ENCODE measurements at regions not wholly inside any gene's neighbourhood (a gene's known extent, or its start where the extent isn't known, plus 50 kb on each side); places are given as distances from the start of the nearest gene placed in this dataset.
"Not testable (repeated sequence)": the region's sequence is repeated elsewhere in the genome, so short reads cannot be mapped to it uniquely, and the experiment has no call there.

DNA sequence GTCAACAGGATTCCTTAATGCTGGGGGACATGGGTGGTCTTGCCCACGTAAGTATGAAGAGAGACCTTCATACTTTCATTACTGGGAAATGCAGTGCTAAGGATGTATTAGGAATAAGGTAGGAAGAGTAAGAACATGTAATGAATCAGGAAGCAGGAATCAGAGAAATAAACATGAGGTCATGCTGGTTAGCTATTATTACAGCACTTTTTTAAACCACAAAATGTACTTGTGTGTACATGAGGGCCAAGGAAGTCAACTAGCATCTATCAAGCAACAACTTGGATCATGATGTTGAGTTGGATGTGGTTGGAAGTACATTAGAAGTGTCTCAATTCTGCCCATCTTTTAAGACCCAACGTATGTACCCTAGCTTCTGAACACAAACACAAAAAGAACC, 63.5 kb upstream of the E2F3 start:
- Histone ChIP-seq H3K4me1 (ENCODE audit: insufficient read depth, low read length) (peaks cover 21% of the 10 kb centered on the region), H3K27me3 (ENCODE audit: insufficient read depth, low read length) (no peaks in the 10 kb centered on the region), H3K4me3 (ENCODE audit: low read length in 2 of 2) (no peak overlapping the region), H3K36me3 (ENCODE audit: insufficient read depth, low read length) (no peaks in the 10 kb centered on the region), H3K27ac (ENCODE audit: low read depth, low read length) (no peak overlapping the region), H3K9me3 (ENCODE audit: control insufficient read depth in 1 of 2, low read length in 2 of 2) (no peaks in the 10 kb centered on the region)
- Mint-ChIP-seq H3K4me3 (no peak overlapping the region), H3K36me3 (no peaks in the 10 kb centered on the region), H3K27ac (no peak overlapping the region), H3K27me3 (no peaks in the 10 kb centered on the region), H3K4me1 (peaks cover 17 to 25% (median 21%) of the 10 kb centered on the region in 4 donors), H3K9me3 (peaks cover 0 to 4% (median 0%) of the 10 kb centered on the region in 8 donors)
- intact Hi-C loops (cut with micrococcal nuclease), result no loop called here
- CTCF ChIA-PET (ENCODE audit: partially characterized antibody), result interaction anchor here (1.1 to 4.8 kb wide), 3 partner anchors 11 to 66 kb away, joined by 3 to 31 read pairs (median 8); no protein-coding TSS in a partner anchor
- no peak for DNase-seq
- POLR2A ChIA-PET (ENCODE audit: partially characterized antibody), result interaction anchor here (2.9 to 5.8 kb wide), 3 partner anchors 11 to 30 kb away, joined by 18 to 94 read pairs (median 76); no protein-coding TSS in a partner anchor

DNA sequence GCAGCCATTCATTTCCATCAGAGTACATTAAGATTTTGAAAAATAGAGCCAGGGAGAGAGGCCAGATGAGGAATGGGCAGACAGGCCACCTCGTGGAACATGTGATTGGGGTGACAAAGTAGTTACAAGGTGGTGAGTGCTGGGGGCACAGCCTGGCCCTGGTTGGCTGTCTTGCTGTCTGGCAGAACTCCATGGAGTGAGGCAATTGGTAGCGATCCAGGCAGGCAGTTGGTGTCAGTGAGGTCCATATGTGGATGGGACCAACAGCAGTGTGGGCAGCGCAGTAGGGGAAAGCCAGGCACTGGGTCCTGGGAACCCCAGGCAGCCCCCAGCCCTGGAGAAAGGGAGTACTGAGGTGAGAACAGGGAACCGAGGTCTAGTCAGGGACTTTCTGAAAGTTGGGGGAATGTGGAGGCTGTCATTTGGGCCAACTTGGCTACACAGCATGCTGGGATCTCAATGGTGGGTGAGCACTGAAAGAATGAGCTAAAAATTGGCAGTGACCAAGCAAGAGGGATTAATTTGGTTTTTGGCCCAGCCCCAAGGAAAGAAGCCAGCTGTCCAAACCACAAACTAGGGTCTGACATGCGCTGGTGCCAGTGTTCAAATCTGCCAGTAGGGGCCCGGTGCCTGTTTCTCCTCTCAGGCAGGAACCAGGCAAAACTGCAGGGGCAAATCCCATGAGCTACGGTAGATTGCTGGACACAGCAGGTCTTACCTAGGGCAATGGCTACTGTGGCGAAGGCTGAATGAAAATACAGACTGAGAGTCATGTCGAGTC, 61.4 kb upstream of the E2F3 start:
- Histone ChIP-seq H3K9me3 (ENCODE audit: control insufficient read depth in 1 of 2, low read length in 2 of 2) (no peaks in the 10 kb centered on the region), H3K27me3 (ENCODE audit: insufficient read depth, low read length) (no peaks in the 10 kb centered on the region), H3K27ac (ENCODE audit: low read depth, low read length) (no peak overlapping the region), H3K4me3 (ENCODE audit: low read length in 2 of 2) (no peak overlapping the region), H3K4me1 (ENCODE audit: insufficient read depth, low read length) (peaks cover 17% of the 10 kb centered on the region), H3K36me3 (ENCODE audit: insufficient read depth, low read length) (no peaks in the 10 kb centered on the region)
- Mint-ChIP-seq H3K9me3 (peaks cover 0 to 4% (median 0%) of the 10 kb centered on the region in 8 donors), H3K27me3 (no peaks in the 10 kb centered on the region), H3K27ac (no peak overlapping the region), H3K4me3 (no peak overlapping the region), H3K36me3 (no peaks in the 10 kb centered on the region), H3K4me1 (peaks cover 12 to 23% (median 17%) of the 10 kb centered on the region in 4 donors)
- POLR2A ChIA-PET (ENCODE audit: partially characterized antibody), result interaction anchor here (0.7 to 3.5 kb wide), 3 partner anchors 26 to 34 kb away, joined by 3 to 15 read pairs (median 5); no protein-coding TSS in a partner anchor
- CTCF ChIA-PET (ENCODE audit: partially characterized antibody), result interaction anchor here (0.8 to 1.4 kb wide), 2 partner anchors 16 to 26 kb away, joined by 3 to 4 read pairs; no protein-coding TSS in a partner anchor
- DNase-seq, result no peak
- intact Hi-C loops (cut with micrococcal nuclease), result no loop called here

DNA sequence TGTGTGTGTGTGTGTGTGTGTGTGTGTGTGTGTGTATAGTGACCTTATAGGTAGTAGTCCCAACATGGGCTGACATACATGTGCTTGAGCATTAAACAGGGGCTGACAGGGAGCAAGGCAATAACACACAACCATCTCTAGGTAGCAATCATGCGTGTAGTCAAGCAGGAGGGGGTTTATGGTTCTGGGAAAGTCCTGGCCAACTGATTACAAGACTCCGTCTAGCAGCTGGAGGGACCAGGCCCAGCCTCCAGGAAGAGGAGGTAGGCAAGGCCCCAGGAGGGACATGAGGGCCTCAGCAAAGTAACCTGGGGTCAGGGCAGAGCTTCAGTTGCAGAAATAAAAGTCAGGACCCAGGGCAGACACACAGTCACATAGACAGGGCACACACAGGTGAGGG, 60.6 kb upstream of the E2F3 start:
- H3K4me1 ChIP-seq (ENCODE audit: insufficient read depth, low read length), result peaks cover 9% of the 10 kb centered on the region
- H3K27me3 Mint-ChIP-seq, result no peaks in the 10 kb centered on the region
- no peak overlapping the region for H3K27ac ChIP-seq (ENCODE audit: low read depth, low read length)
- no peaks in the 10 kb centered on the region for H3K9me3 ChIP-seq (ENCODE audit: control insufficient read depth in 1 of 2, low read length in 2 of 2)
- intact Hi-C loops (cut with micrococcal nuclease), result no loop called here
- H3K36me3 ChIP-seq (ENCODE audit: insufficient read depth, low read length), result no peaks in the 10 kb centered on the region
- DNase-seq, result no peak
- peaks cover 4 to 15% (median 10%) of the 10 kb centered on the region in 4 donors for H3K4me1 Mint-ChIP-seq
- H3K9me3 Mint-ChIP-seq, result peaks cover 0 to 4% (median 0%) of the 10 kb centered on the region in 8 donors
- H3K27me3 ChIP-seq (ENCODE audit: insufficient read depth, low read length), result no peaks in the 10 kb centered on the region
- ChIA-PET CTCF (ENCODE audit: partially characterized antibody) (interaction anchor here (0.8 to 1.4 kb wide), 3 partner anchors 17 to 25 kb away, joined by 3 to 4 read pairs (median 3); no protein-coding TSS in a partner anchor), POLR2A (ENCODE audit: partially characterized antibody) (interaction anchor here (0.8 to 3.5 kb wide), 5 partner anchors 22 to 63 kb away, joined by 3 to 15 read pairs (median 4); no protein-coding TSS in a partner anchor)
- H3K27ac Mint-ChIP-seq, result no peak overlapping the region
- no peaks in the 10 kb centered on the region for H3K36me3 Mint-ChIP-seq
- H3K4me3 ChIP-seq (ENCODE audit: low read length in 2 of 2), result no peak overlapping the region
- H3K4me3 Mint-ChIP-seq, result no peak overlapping the region

DNA sequence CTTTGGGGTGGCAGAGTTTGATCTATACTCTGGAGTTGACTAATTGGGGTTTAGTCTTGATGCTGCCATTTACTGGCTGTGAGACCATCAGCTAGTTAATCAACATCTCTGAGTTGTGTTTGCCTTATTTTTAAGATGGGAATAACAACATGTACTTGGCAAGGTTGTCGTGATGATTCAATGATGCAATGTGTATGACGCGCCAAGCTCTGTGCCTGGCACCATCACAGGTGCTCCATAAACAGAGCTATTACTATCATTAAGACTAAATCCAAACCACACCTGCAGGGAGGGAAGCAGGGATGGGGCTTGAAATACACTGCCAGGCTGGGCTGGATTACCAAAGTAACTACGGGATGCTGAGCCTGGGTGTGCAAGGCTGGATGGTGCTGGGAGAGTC, 60.1 kb upstream of the E2F3 start:
- POLR2A ChIA-PET (ENCODE audit: partially characterized antibody), result interaction anchor here (0.7 to 3.5 kb wide), 5 partner anchors 21 to 62 kb away, joined by 3 to 15 read pairs (median 3); no protein-coding TSS in a partner anchor

DNA sequence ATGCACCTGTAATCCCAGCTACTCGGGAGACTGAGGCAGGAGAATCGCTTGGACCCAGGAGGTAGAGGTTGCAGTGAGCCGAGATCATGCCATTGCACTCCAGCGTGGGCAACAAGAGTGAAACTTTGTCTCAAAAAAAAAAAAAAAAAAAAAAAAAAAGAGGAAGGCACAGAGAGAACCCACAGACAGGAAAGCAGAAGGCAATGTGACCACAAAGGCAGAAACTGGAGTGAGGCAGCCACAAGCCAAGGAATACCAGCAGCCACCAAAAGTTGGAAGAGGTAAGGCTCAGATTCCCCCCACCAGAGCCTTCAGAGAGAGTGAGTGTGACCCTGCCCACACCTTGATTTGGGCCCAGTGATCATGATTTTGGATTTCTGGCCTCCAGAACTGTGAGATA, 54.7 kb upstream of the E2F3 start:
- H3K27me3 Mint-ChIP-seq; H3K4me3 Mint-ChIP-seq; H3K4me3 ChIP-seq (ENCODE audit: low read length in 2 of 2); H3K27ac Mint-ChIP-seq; H3K27ac ChIP-seq (ENCODE audit: low read depth, low read length); H3K36me3 ChIP-seq (ENCODE audit: insufficient read depth, low read length); H3K9me3 ChIP-seq (ENCODE audit: control insufficient read depth in 1 of 2, low read length in 2 of 2); intact Hi-C loops (cut with micrococcal nuclease); DNase-seq; H3K27me3 ChIP-seq (ENCODE audit: insufficient read depth, low read length); H3K4me1 Mint-ChIP-seq; H3K36me3 Mint-ChIP-seq; H3K4me1 ChIP-seq (ENCODE audit: insufficient read depth, low read length): not testable (repeated sequence)
- POLR2A ChIA-PET (ENCODE audit: partially characterized antibody), result interaction anchor here (1.1 kb wide), 1 partner anchor 58 kb away, joined by 3 read pairs; no protein-coding TSS in a partner anchor
- peaks cover 0 to 11% (median under 1%) of the 10 kb centered on the region in 8 donors for H3K9me3 Mint-ChIP-seq
- CTCF ChIA-PET (ENCODE audit: partially characterized antibody), result interaction anchor here (1.1 kb wide), 1 partner anchor 21 kb away, joined by 3 read pairs; no protein-coding TSS in a partner anchor

More for the DNA sequence above, 60.1 kb upstream of the E2F3 start:
- no peak overlapping the region for H3K4me3 ChIP-seq (ENCODE audit: low read length in 2 of 2)
- peaks cover 0 to 4% (median 0%) of the 10 kb centered on the region in 8 donors for H3K9me3 Mint-ChIP-seq
- H3K4me1 ChIP-seq (ENCODE audit: insufficient read depth, low read length), result peaks cover 5% of the 10 kb centered on the region
- no peak for DNase-seq
- no peak overlapping the region for H3K4me3 Mint-ChIP-seq
- H3K27me3 ChIP-seq (ENCODE audit: insufficient read depth, low read length), result no peaks in the 10 kb centered on the region
- H3K27me3 Mint-ChIP-seq, result no peaks in the 10 kb centered on the region
- no peaks in the 10 kb centered on the region for H3K36me3 Mint-ChIP-seq
- intact Hi-C loops (cut with micrococcal nuclease), result no loop called here
- no peak overlapping the region for H3K27ac Mint-ChIP-seq
- CTCF ChIA-PET (ENCODE audit: partially characterized antibody), result interaction anchor here (1.0 to 1.4 kb wide), 2 partner anchors 17 to 25 kb away, joined by 3 to 4 read pairs; no protein-coding TSS in a partner anchor
- H3K9me3 ChIP-seq (ENCODE audit: control insufficient read depth in 1 of 2, low read length in 2 of 2), result no peaks in the 10 kb centered on the region
- H3K27ac ChIP-seq (ENCODE audit: low read depth, low read length), result no peak overlapping the region
- H3K4me1 Mint-ChIP-seq, result peaks cover 0 to 10% (median 6%) of the 10 kb centered on the region in 4 donors
- no peaks in the 10 kb centered on the region for H3K36me3 ChIP-seq (ENCODE audit: insufficient read depth, low read length)

DNA sequence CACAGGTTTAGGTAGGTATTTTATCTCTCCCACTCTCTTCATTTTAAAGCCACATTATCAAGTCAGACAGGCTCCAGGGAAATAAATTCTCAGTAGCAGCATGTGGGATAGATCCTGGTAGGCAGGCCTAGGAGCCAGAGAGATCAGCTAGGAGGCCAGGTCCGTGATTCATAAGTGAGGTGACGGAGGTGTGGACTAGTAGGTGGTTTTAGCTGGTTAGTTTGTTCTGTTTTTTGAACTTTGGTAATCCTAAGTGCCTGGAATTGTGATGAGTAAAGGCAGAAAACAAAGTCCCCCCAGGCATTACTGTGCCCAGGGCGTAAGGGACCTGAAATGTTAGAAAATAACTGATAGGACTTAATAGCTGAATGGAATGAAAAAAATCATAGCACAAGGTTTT, 53.6 kb upstream of the E2F3 start:
- no peaks in the 10 kb centered on the region for H3K36me3 ChIP-seq (ENCODE audit: insufficient read depth, low read length)
- H3K9me3 ChIP-seq (ENCODE audit: control insufficient read depth in 1 of 2, low read length in 2 of 2), result peaks cover 0 to under 1% of the 10 kb centered on the region in 2 donors
- Mint-ChIP-seq H3K27ac (no peak overlapping the region), H3K36me3 (peaks cover 0 to 4% of the 10 kb centered on the region in 2 donors), H3K9me3 (peaks cover 0 to 13% (median 5%) of the 10 kb centered on the region in 8 donors), H3K4me1 (peaks cover 0 to 3% (median under 1%) of the 10 kb centered on the region in 4 donors), H3K4me3 (no peak overlapping the region), H3K27me3 (no peaks in the 10 kb centered on the region)
- no peak overlapping the region for H3K27ac ChIP-seq (ENCODE audit: low read depth, low read length)
- H3K27me3 ChIP-seq (ENCODE audit: insufficient read depth, low read length), result no peaks in the 10 kb centered on the region
- ChIA-PET CTCF (ENCODE audit: partially characterized antibody) (interaction anchor here (0.6 to 1.5 kb wide), 2 partner anchors 12 to 182 kb away, joined by 3 to 4 read pairs; no protein-coding TSS in a partner anchor), POLR2A (ENCODE audit: partially characterized antibody) (interaction anchor here (0.8 to 4.5 kb wide), 2 partner anchors 11 to 19 kb away, joined by 4 to 18 read pairs; no protein-coding TSS in a partner anchor)
- no peak overlapping the region for H3K4me3 ChIP-seq (ENCODE audit: low read length in 2 of 2)
- H3K4me1 ChIP-seq (ENCODE audit: insufficient read depth, low read length), result no peaks in the 10 kb centered on the region
- DNase-seq, result no peak
- intact Hi-C loops (cut with micrococcal nuclease), result no loop called here

DNA sequence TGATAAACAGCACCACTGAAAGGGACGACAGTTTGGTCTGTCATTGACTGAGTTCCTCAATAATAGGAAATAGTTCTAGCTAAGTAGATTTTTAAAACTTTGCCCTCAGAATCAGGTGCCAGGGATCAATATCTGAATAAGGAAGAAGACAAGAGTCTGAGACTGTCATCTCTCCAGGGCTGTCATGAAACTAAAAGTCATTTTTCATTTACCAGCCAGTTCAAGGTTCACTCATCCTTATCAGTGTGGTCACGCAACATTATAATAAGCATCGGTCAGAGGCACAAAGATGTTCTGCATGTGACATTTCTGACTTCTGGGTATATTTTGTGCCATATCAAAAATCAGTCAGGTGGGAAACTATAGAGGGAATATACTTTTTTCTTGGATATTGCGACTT, 52.5 kb upstream of the E2F3 start:
- H3K36me3 Mint-ChIP-seq, result peaks cover 0 to 12% of the 10 kb centered on the region in 2 donors
- H3K27ac Mint-ChIP-seq, result no peak overlapping the region
- H3K4me3 Mint-ChIP-seq, result no peak overlapping the region
- peaks cover 0 to 18% (median 10%) of the 10 kb centered on the region in 8 donors for H3K9me3 Mint-ChIP-seq
- H3K36me3 ChIP-seq (ENCODE audit: insufficient read depth, low read length), result no peaks in the 10 kb centered on the region
- no peak for DNase-seq
- H3K4me1 ChIP-seq (ENCODE audit: insufficient read depth, low read length), result no peaks in the 10 kb centered on the region
- H3K4me1 Mint-ChIP-seq, result peaks cover 0 to 3% (median 2%) of the 10 kb centered on the region in 4 donors
- POLR2A ChIA-PET (ENCODE audit: partially characterized antibody), result interaction anchor here (0.8 to 4.5 kb wide), 4 partner anchors 13 to 29 kb away, joined by 3 to 18 read pairs (median 8); no protein-coding TSS in a partner anchor
- intact Hi-C loops (cut with micrococcal nuclease), result no loop called here
- no peak overlapping the region for H3K27ac ChIP-seq (ENCODE audit: low read depth, low read length)
- no peak overlapping the region for H3K4me3 ChIP-seq (ENCODE audit: low read length in 2 of 2)
- no peaks in the 10 kb centered on the region for H3K27me3 Mint-ChIP-seq
- H3K9me3 ChIP-seq (ENCODE audit: control insufficient read depth in 1 of 2, low read length in 2 of 2), result peaks cover 0 to 3% of the 10 kb centered on the region in 2 donors
- CTCF ChIA-PET (ENCODE audit: partially characterized antibody), result interaction anchor here (1.2 to 2.1 kb wide), 3 partner anchors 11 to 181 kb away, joined by 3 to 8 read pairs (median 4); no protein-coding TSS in a partner anchor
- H3K27me3 ChIP-seq (ENCODE audit: insufficient read depth, low read length), result no peaks in the 10 kb centered on the region

Measured in CD4-positive, alpha-beta memory T cell (primary cell).